ENCODE measurements at regions not wholly inside any gene's neighbourhood (a gene's known extent, or its start where the extent isn't known, plus 50 kb on each side); places are given as distances from the start of the nearest gene placed in this dataset.
"Not testable (repeated sequence)": the region's sequence is repeated elsewhere in the genome, so short reads cannot be mapped to it uniquely, and the experiment has no call there.

DNA sequence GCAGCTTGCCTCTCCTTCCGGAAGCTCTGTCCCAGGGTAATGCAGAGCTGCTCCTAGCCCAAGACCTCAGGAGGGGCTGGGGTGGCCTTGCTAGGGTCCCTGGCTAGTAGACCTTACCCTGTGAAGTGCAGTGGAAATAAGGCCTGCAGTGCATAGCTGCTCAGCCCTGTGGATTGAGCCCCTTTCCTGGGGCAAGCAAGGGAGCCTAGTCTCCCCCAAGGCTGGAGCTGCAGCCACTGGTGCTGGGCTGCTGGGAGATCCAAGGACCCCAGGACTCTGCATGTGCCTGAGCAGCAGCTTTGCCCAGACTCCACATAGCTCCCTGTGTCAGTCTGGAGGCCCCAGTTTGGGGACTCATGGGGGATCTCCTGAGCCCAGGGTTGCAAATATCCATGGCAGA is 57.9 kb downstream of the FANCF start:
- no peak overlapping the region for H3K27ac Mint-ChIP-seq
- H3K4me1 Mint-ChIP-seq, result no peaks in the 10 kb centered on the region

DNA sequence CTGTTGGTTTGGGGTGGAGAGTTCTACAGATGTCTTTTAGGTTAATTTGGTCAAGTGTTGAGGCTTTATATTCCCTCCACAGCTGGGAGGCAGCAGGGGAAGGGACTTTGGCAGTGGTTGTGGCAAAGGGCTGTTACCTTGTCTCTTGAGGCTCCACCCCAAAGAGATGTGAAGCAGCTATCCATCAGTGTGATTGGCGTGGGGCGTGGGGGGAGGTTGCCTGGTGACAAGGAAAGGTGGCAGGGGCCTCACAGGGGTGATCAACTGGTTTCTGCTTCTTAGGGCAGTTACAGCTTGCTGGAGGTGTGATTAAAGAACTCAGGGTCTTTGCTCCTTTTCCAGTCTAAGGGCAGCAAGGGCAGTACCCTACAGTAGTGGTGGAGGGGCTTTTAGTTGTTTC is 59.3 kb downstream of the FANCF start:
- Mint-ChIP-seq H3K4me3 (no peak overlapping the region), H3K4me1 (no peaks in the 10 kb centered on the region), H3K9me3 (peaks cover 4% of the 10 kb centered on the region), H3K27me3 (peaks cover 19% of the 10 kb centered on the region), H3K36me3 (no peaks in the 10 kb centered on the region), H3K27ac (no peak overlapping the region)
- no peak for ATAC-seq

More for the DNA sequence above, 57.9 kb downstream of the FANCF start:
- H3K4me3 Mint-ChIP-seq, result no peak overlapping the region
- H3K27me3 Mint-ChIP-seq, result peaks cover 19% of the 10 kb centered on the region
- peak; percentile 34 for ATAC-seq
- peaks cover 4% of the 10 kb centered on the region for H3K9me3 Mint-ChIP-seq
- no peaks in the 10 kb centered on the region for H3K36me3 Mint-ChIP-seq

DNA sequence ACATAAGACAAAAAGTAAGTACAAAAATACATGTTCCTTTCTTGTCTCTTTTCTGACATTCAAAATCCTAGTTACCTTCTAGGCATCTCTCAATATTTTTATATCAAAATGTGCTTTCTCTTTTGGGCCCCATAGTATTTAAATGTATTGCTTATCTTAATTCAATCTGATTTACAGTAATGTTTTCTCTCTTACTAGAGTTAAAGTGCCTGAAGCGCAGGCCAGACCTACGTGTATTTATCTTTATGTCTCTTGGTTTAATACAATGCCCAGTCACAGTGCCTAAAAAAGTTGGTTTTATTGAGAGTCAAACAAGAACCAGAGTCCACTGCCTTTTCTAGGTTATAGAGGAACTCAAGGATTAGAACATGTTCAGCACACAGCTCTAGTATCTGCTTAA is 64.3 kb downstream of the FANCF start:
- no peaks in the 10 kb centered on the region for H3K4me1 Mint-ChIP-seq

DNA sequence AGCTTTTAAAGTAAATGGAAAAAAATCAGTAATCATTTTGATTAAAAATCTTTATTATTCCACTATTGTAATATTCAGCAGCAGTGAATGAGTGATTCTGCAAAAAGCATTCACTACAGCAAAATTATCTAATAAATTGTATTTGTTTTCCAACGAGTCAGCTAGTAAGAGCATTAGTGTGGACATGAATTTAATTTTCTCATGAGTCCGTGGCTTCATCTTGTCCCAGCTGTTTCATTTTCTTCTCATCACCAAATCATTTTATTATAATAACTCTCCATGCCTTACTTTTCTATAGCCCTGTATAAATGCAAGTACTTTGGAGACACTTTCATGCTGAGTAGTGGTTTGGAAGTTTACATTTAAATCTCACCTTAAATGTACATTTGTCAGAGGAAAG is 66.2 kb downstream of the FANCF start:
- no peaks in the 10 kb centered on the region for H3K36me3 Mint-ChIP-seq
- H3K4me1 Mint-ChIP-seq, result no peaks in the 10 kb centered on the region
- no peaks in the 10 kb centered on the region for H3K27me3 Mint-ChIP-seq
- ATAC-seq, result no peak
- H3K9me3 Mint-ChIP-seq, result peaks cover 4% of the 10 kb centered on the region
- no peak overlapping the region for H3K4me3 Mint-ChIP-seq
- no peak overlapping the region for H3K27ac Mint-ChIP-seq

More for the DNA sequence above, 64.3 kb downstream of the FANCF start:
- H3K27ac Mint-ChIP-seq, result no peak overlapping the region
- peaks cover 9% of the 10 kb centered on the region for H3K27me3 Mint-ChIP-seq
- H3K36me3 Mint-ChIP-seq, result no peaks in the 10 kb centered on the region
- ATAC-seq, result no peak
- H3K4me3 Mint-ChIP-seq, result no peak overlapping the region
- H3K9me3 Mint-ChIP-seq, result peaks cover 4% of the 10 kb centered on the region

DNA sequence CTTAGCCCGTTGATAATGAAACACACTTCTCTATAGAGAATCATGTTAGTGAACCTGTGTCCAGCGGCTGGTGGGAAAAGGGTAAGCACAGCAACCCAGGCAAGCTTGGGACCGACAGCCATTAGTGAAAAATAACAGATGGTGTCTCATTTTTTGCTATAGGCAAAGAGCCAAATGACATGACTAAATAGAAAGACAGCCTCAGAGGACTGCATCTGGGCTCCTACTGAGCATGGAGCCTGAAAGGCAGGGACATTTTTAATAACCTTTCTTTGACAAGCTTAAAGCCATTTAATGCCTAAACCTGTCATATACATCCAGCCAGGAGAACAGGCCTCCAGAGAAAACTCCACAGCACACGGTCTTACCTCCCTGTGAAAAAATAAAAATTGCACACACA is 67.0 kb downstream of the FANCF start:
- no peaks in the 10 kb centered on the region for H3K4me1 Mint-ChIP-seq
- ATAC-seq, result no peak
- H3K27ac Mint-ChIP-seq, result no peak overlapping the region
- H3K4me3 Mint-ChIP-seq, result no peak overlapping the region
- H3K27me3 Mint-ChIP-seq, result no peaks in the 10 kb centered on the region
- H3K36me3 Mint-ChIP-seq, result no peaks in the 10 kb centered on the region
- H3K9me3 Mint-ChIP-seq, result no peaks in the 10 kb centered on the region

DNA sequence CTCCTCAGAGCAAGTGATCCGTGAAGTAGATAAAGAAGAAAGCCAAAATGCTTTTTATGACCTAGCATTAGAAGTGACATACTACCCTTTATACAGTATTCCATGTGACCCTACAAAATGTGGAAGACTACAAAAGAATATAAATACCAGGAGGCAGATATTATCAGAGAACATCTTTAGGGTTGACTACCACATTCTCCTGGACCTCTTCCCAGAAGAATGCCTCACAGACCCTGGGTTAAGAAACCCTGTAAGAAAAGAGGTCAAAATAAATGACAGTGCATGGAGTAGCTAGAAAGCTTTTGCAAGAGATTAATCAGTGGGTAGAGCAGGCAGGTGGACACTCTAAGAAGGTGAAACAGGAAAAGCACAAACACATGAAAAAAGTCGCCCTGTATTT is 69.2 kb downstream of the FANCF start:
- H3K36me3 Mint-ChIP-seq, result no peaks in the 10 kb centered on the region
- H3K9me3 Mint-ChIP-seq, result no peaks in the 10 kb centered on the region
- H3K27me3 Mint-ChIP-seq, result no peaks in the 10 kb centered on the region
- no peak overlapping the region for H3K27ac Mint-ChIP-seq
- ATAC-seq, result no peak
- no peaks in the 10 kb centered on the region for H3K4me1 Mint-ChIP-seq
- H3K4me3 Mint-ChIP-seq, result no peak overlapping the region

DNA sequence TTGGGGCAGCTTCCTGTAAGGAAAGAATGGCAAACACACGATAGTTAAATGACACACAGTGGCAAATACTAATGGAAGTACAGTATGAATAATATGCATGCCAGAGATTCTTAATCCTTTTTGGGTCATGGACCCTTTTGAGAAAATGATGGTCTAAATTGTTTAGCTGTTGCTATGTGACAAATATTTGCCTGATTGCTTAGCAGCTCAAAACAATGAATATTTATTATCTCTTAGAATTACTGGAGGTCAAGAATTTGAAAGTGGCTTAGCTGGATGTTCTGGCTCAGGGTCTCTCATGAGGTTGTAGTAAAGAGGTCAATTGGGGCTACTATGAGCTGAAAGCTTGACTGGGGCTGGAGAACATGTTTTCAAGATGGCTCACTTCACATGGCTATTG is 69.7 kb downstream of the FANCF start:
- H3K27me3 Mint-ChIP-seq, result no peaks in the 10 kb centered on the region
- ATAC-seq, result no peak
- no peaks in the 10 kb centered on the region for H3K4me1 Mint-ChIP-seq
- H3K27ac Mint-ChIP-seq, result no peak overlapping the region
- no peaks in the 10 kb centered on the region for H3K9me3 Mint-ChIP-seq
- no peak overlapping the region for H3K4me3 Mint-ChIP-seq
- no peaks in the 10 kb centered on the region for H3K36me3 Mint-ChIP-seq

DNA sequence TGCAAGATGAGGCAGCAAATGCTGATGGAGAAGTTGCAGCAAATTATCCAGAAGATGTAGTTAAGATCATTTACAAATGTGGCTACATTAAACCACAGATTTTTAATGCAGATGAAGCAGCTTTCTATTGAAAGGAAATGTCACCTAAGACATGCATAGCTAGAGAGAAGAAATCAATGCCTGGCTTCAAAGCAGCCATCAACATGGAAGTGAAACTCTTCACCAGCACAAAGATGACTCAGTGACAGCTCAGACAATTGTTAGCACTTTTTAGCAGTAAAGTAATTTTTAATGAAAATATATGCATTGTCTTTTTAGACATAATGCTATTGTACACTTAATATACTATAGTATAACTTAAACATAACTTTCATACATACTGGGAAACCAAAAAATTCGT is 71.4 kb downstream of the FANCF start:
- no peaks in the 10 kb centered on the region for H3K27me3 Mint-ChIP-seq
- ATAC-seq, result no peak

DNA sequence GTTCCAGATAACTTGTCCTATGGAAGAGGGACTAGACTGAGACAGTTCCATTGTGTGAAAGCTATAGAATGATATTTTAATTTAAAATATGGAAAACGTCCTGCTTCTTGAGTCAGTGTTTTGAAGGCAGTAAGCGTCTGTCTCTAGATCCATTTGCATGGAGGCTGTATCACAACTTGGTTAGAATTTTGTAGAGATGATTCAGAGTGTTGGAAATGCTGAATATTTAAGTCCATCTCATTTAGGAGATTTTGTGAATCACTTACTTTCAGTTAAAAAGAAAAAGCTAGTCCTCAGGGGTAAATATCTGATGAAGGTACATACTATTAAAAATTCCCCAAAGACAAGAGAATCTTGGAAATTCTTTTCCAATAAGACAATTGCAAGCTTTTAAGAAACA is 72.7 kb downstream of the FANCF start:
- ATAC-seq, result no peak
- Mint-ChIP-seq H3K4me3 (no peak overlapping the region), H3K36me3 (no peaks in the 10 kb centered on the region), H3K4me1 (no peaks in the 10 kb centered on the region), H3K27me3 (no peaks in the 10 kb centered on the region), H3K9me3 (no peaks in the 10 kb centered on the region), H3K27ac (no peak overlapping the region)

More for the DNA sequence above, 71.4 kb downstream of the FANCF start:
- Mint-ChIP-seq H3K9me3 (no peaks in the 10 kb centered on the region), H3K4me3 (no peak overlapping the region), H3K36me3 (no peaks in the 10 kb centered on the region), H3K4me1 (no peaks in the 10 kb centered on the region), H3K27ac (no peak overlapping the region)

DNA sequence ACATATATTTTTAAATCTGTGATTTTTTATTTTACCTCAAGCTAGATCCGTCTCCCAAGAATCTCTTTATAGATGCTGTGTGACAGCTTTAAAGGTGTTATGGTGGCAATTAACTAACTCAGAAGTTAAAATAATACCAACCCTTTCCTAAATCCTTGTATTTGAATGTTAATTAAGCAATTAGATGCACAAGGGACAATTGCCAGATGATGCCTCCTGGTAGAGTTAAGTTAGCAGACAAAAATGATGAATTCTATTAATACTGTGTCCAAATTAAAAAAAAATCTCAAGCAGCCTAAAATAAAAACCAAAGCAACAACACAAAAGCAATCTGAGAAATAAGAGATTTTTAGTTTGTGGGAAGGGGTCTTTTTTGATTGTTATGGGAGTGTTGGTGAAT is 78.9 kb downstream of the FANCF start:
- H3K27ac Mint-ChIP-seq, result no peak overlapping the region
- peaks cover 7% of the 10 kb centered on the region for H3K27me3 Mint-ChIP-seq
- no peaks in the 10 kb centered on the region for H3K9me3 Mint-ChIP-seq
- no peak for ATAC-seq
- H3K4me3 Mint-ChIP-seq, result no peak overlapping the region
- no peaks in the 10 kb centered on the region for H3K36me3 Mint-ChIP-seq
- no peaks in the 10 kb centered on the region for H3K4me1 Mint-ChIP-seq

DNA sequence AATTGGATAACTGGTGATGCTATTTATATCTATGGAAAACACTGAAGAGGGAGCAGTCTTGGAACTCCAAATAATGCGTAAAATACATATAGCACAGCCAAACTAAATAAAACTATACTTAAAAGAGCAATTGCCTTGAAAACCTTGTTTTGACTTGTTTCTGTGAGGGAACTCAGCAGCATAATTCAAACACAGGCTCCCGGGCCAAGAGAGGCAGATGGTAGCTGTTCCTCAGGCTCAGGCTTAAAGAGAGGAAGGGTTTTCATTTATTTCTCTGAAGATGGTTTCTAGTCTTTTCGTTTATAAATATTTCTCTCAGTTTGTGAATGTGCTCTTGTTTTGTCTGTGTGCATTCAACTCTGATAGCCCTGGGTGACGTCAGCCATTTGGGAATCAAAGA is 82.4 kb downstream of the FANCF start:
- H3K4me3 Mint-ChIP-seq, result no peak overlapping the region
- no peak overlapping the region for H3K27ac Mint-ChIP-seq
- no peaks in the 10 kb centered on the region for H3K36me3 Mint-ChIP-seq
- no peak for ATAC-seq
- H3K4me1 Mint-ChIP-seq, result no peaks in the 10 kb centered on the region
- no peaks in the 10 kb centered on the region for H3K9me3 Mint-ChIP-seq
- peaks cover 7% of the 10 kb centered on the region for H3K27me3 Mint-ChIP-seq

DNA sequence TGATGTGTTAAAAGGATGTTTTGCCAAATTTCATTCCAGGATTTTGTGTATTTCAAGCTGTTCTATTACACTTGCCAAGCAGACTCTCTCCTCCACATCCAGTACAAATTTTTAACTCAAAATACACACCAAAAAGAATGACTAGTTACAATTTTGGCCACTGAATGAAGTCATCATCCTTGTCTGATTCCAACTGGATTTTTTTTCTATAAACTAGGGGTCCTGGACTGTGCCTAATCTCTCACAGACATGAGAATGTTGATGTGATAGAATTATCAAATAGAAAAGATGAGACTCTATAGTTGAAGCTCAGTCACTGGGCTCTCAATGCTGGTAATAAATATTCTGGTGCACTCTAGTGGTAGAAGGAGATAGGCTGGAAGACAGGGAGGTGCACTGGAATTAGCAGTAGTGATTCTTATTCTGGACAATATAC is 85.8 kb downstream of the FANCF start:
- Mint-ChIP-seq H3K27ac (no peak overlapping the region), H3K4me3 (no peak overlapping the region), H3K36me3 (no peaks in the 10 kb centered on the region), H3K27me3 (peaks cover 7% of the 10 kb centered on the region), H3K9me3 (no peaks in the 10 kb centered on the region), H3K4me1 (no peaks in the 10 kb centered on the region)
- ATAC-seq, result no peak

DNA sequence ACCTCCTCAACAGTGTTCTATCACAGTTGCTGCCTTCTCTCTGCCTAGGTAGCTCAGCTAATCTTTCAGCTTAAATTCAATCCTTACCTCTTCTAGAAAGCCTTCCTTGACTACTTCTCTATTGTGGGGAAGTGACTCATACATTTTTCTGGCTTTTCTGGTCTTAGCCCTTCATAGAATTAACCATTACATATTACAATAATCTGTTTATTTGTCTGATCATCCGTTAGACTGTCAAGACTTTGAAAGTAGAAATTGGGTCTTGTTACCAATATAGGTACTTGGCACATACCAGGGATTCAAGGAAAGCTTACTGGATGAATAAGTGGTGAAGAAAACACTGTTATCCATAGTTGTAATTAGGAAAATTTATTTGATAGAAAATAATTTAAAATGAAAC is 89.6 kb downstream of the FANCF start:
- ATAC-seq, result no peak
- H3K4me1 Mint-ChIP-seq, result no peaks in the 10 kb centered on the region
- no peaks in the 10 kb centered on the region for H3K27me3 Mint-ChIP-seq
- no peaks in the 10 kb centered on the region for H3K9me3 Mint-ChIP-seq
- H3K4me3 Mint-ChIP-seq, result no peak overlapping the region
- no peak overlapping the region for H3K27ac Mint-ChIP-seq
- H3K36me3 Mint-ChIP-seq, result no peaks in the 10 kb centered on the region

DNA sequence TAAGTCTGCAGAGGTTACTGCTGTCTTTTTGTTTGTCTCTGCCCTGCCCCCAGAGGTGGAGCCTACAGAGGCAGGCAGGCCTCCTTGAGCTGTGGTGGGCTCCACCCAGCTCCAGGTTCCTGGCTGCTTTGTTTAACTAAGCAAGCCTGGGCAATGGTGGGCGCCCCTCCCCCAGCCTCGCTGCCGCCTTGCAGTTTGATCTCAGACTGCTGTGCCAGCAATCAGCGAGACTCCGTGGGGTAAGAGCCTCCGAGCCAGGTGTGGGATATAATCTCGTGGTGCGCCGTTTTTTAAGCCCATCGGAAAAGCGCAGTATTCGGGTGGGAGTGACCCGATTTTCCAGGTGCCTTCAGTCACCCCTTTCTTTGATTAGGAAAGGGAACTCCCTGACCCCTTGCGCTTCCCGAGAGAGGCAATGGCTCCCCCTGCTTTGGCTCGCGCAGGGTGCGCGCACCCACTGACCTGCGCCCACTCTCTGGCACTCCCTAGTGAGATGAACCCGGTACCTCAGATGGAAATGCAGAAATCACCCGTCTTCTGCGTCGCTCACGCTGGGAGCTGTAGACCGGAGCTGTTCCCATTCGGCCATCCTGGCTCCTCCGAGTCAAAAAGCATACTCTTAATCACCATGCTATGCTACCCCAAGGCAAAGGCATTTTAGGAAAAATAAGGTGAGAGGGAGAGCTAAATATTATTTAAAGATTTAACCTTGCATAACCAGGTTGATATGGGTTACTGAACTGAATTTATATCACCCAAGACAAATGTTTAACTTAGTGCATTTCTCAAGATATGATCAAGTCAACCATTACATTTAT is 96.8 kb downstream of the FANCF start:
- not testable (repeated sequence) for H3K4me1 Mint-ChIP-seq, H3K36me3 Mint-ChIP-seq, H3K27ac Mint-ChIP-seq, ATAC-seq, H3K9me3 Mint-ChIP-seq, H3K27me3 Mint-ChIP-seq, H3K4me3 Mint-ChIP-seq

DNA sequence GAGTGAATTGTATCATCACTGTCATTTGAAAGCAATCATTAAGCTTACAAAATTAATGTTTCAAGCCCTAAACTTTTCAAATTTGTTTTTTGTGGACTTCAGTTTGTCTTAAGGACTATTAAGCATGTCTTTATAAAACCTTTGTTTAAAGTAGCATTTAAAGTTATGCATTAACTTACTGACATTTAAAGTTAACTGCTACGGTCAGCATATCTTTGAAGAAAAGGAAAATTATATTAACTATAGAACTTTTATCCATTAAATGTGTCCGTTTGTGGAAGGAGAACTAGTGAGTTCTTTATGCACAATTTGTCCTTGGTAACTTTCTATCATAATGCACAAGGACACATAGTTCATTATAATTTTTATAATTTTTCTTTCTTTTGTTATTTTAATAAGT is 103.4 kb downstream of the FANCF start:
- Mint-ChIP-seq H3K36me3 (no peaks in the 10 kb centered on the region), H3K4me1 (no peaks in the 10 kb centered on the region), H3K27ac (no peak overlapping the region), H3K4me3 (no peak overlapping the region), H3K27me3 (no peaks in the 10 kb centered on the region), H3K9me3 (no peaks in the 10 kb centered on the region)
- no peak for ATAC-seq

DNA sequence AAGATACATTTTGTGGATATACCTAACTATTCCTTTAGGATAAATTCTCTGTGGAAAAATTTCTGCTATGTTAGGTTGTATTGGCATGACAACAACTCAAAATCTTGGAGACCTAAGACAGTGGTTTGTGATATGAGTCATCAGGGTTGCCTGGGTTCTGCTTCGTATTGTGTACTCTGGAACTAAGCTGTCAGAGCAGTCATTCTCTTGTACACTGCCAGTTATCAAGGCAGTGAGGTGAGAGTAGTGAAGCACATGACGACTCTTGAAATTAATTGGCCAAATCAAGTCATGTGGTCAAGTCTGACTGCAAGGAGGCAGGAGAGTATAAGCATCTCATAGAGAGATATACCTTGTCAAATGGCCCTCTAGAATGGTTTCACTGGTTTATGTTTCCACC is 104.4 kb downstream of the FANCF start:
- no peak for ATAC-seq
- Mint-ChIP-seq H3K4me1 (no peaks in the 10 kb centered on the region), H3K9me3 (no peaks in the 10 kb centered on the region), H3K27me3 (no peaks in the 10 kb centered on the region), H3K36me3 (no peaks in the 10 kb centered on the region), H3K4me3 (no peak overlapping the region), H3K27ac (no peak overlapping the region)
